ENCODE measurements at regions not wholly inside any gene's neighbourhood (a gene's known extent, or its start where the extent isn't known, plus 50 kb on each side); places are given as distances from the start of the nearest gene placed in this dataset.

DNA sequence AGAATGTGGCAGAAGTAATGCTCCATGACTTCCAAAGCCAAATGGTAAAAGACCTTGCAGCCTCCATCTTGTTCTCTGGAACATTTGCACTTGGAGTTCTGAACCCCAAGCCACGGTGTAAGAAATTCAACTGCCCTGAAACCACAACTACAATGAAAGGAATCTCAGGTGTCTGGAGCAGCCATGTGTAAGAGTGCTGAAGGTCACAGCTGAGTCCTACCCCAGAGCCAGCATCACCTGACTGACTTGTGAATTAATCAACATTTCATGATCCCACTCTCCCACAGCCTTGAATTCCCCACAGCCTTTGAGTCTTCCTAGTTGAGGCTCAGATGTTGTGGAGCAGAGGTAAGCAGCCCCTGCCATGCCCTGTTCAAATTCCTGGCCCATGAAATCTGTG is 192.8 kb upstream of the CAMK1G start:
- peaks cover 76% of the 10 kb centered on the region for H3K4me1 Mint-ChIP-seq (ENCODE audit: low read depth)

GRCh38 chr1:209391792-209392191 is 191.7 kb upstream of the CAMK1G start:
- DNase-seq = no peak
- Mint-ChIP-seq H3K36me3 (ENCODE audit: low read depth) (no peaks in the 10 kb centered on the region; the same call in 1 of the 2 replicates), H3K4me1 (ENCODE audit: low read depth) (peaks cover 71% of the 10 kb centered on the region), H3K27me3 (ENCODE audit: insufficient read depth) (peaks cover 1% of the 10 kb centered on the region; the same call in 1 of the 2 replicates), H3K4me3 (no peak overlapping the region), H3K27ac (no peak overlapping the region), H3K9me3 (no peaks in the 10 kb centered on the region)
- TF ChIP-seq, protein P1, sequence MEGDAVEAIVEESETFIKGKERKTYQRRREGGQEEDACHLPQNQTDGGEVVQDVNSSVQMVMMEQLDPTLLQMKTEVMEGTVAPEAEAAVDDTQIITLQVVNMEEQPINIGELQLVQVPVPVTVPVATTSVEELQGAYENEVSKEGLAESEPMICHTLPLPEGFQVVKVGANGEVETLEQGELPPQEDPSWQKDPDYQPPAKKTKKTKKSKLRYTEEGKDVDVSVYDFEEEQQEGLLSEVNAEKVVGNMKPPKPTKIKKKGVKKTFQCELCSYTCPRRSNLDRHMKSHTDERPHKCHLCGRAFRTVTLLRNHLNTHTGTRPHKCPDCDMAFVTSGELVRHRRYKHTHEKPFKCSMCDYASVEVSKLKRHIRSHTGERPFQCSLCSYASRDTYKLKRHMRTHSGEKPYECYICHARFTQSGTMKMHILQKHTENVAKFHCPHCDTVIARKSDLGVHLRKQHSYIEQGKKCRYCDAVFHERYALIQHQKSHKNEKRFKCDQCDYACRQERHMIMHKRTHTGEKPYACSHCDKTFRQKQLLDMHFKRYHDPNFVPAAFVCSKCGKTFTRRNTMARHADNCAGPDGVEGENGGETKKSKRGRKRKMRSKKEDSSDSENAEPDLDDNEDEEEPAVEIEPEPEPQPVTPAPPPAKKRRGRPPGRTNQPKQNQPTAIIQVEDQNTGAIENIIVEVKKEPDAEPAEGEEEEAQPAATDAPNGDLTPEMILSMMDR (IDR thresholded peaks at IDR 0.05) = no peak

More for the DNA sequence above, 192.8 kb upstream of the CAMK1G start:
- H3K36me3 Mint-ChIP-seq (ENCODE audit: low read depth) = no peaks in the 10 kb centered on the region; the same call in 1 of the 2 replicates
- H3K27ac Mint-ChIP-seq = no peak overlapping the region
- no peaks in the 10 kb centered on the region for H3K9me3 Mint-ChIP-seq
- TF ChIP-seq, protein P1 (IDR thresholded peaks at IDR 0.05) = no peak
- no peak for DNase-seq
- 0 out of 2 replicates have a peak, but pooled peaks cover 1% of the 10 kb centered on the region for H3K27me3 Mint-ChIP-seq (ENCODE audit: insufficient read depth)
- no peak overlapping the region for H3K4me3 Mint-ChIP-seq

DNA sequence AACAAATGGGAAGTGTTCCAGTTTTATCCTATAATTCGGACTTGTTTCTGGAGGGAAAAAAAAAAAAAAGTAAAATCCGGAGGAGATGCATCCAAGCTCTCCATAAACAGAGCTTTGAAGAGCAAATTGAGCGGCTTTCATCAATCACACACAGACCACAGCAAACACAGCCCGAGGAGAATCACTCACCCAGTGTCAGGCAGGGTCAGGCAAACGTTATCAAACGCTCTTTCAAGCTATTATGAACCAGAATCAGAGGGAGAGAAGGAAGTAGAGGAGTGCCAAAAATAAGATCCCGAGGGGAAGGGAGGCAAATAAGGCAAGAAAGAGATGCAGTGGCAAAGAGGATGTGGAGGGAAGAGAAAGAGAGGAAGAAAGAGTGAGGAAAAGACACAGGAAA is 188.3 kb upstream of the CAMK1G start:
- Mint-ChIP-seq H3K36me3 (ENCODE audit: low read depth) (no peaks in the 10 kb centered on the region; the same call in 1 of the 2 replicates), H3K4me3 (no peak overlapping the region), H3K4me1 (ENCODE audit: low read depth) (peaks cover 37% of the 10 kb centered on the region), H3K9me3 (no peaks in the 10 kb centered on the region), H3K27me3 (ENCODE audit: insufficient read depth) (peaks cover 1% of the 10 kb centered on the region; the same call in 1 of the 2 replicates), H3K27ac (no peak overlapping the region)
- TF ChIP-seq, protein P1 (IDR thresholded peaks at IDR 0.05) = no peak
- no peak for DNase-seq

DNA sequence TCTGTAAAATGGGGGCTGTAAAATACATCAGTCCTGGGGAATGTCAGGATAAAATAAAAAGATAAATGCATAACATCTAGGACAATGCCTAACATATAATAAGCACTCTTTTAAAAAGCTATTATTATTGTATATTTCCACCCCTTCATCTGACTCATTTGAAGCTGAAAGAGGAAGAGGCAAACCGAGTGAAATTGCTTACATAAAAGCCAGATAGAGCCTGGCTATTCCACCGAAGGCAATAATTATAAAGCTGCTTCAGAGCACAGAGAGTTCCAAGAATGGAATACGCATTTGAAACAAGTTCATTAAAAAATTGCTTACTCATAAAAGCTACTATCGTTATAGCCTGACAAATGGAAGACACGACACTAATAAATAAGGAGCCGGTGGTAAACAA is 186.1 kb upstream of the CAMK1G start:
- H3K36me3 Mint-ChIP-seq (ENCODE audit: low read depth) = no peaks in the 10 kb centered on the region
- no peaks in the 10 kb centered on the region for H3K9me3 Mint-ChIP-seq
- TF ChIP-seq, protein P1 (IDR thresholded peaks at IDR 0.05) = no peak
- peak overlapping the region; percentile 91; the same call in 1 of the 2 replicates for H3K27ac Mint-ChIP-seq
- DNase-seq = no peak
- no peak overlapping the region for H3K4me3 Mint-ChIP-seq
- H3K27me3 Mint-ChIP-seq (ENCODE audit: insufficient read depth) = peaks cover 1% of the 10 kb centered on the region; the same call in 1 of the 2 replicates
- peaks cover 25% of the 10 kb centered on the region for H3K4me1 Mint-ChIP-seq (ENCODE audit: low read depth)

- H3K27me3 Mint-ChIP-seq (ENCODE audit: insufficient read depth) = no peaks in the 10 kb centered on the region; the same call in 1 of the 2 replicates
- H3K4me1 Mint-ChIP-seq (ENCODE audit: low read depth) = peaks cover 19% of the 10 kb centered on the region
- no peaks in the 10 kb centered on the region for H3K36me3 Mint-ChIP-seq (ENCODE audit: low read depth)
- no peaks in the 10 kb centered on the region for H3K9me3 Mint-ChIP-seq
- DNase-seq = no peak
- TF ChIP-seq, protein P1 (IDR thresholded peaks at IDR 0.05) = no peak
- no peak overlapping the region; the same call in 1 of the 2 replicates for H3K4me3 Mint-ChIP-seq
- H3K27ac Mint-ChIP-seq = peak overlapping the region; percentile 91
Measured at GRCh38 chr1:209397910-209398309, 185.6 kb upstream of the CAMK1G start.

All from HFFc6 (cell line).